Ovary (tissue), 3 donors: ENCODE measurements at regions not wholly inside any gene's neighbourhood (a gene's known extent, or its start where the extent isn't known, plus 50 kb on each side); places are given as distances from the start of the nearest gene placed in this dataset.
"Not testable (repeated sequence)": the region's sequence is repeated elsewhere in the genome, so short reads cannot be mapped to it uniquely, and the experiment has no call there.

Experiments
- CTCF ChIP-seq, 3 donors: fragments of 450-650 bp in 2 of 3; fragments of 200-600 bp in 1 of 3; IDR thresholded peaks; one replicate each; pipeline versions ENCODE4 v1.5.1 to v1.8.0; 2016 to 2022; ENCODE audit warnings: antibody characterized with exemption in 3 of 3, mild to moderate bottlenecking in 1 of 3
- POLR2A ChIP-seq: fragments of 450-650 bp; IDR thresholded peaks from one replicate; pipeline ENCODE4 v1.6.1; 2017; ENCODE audit warnings: antibody characterized with exemption, mild to moderate bottlenecking, moderate library complexity
- donor health status: DM: no; HTN: no; CAD: no.

- TF ChIP-seq CTCF (IDR thresholded peaks at IDR 0.05); POLR2A: not testable (repeated sequence)
These were observed 74.4 kb upstream of the KIF2B start for GRCh38 chr17:53748159-53748820.
